Activated CD4-positive, alpha-beta memory T cell treated with anti-CD3 and anti-CD28 coated beads for 36 hours (primary cell): ENCODE measurements at regions not wholly inside any gene's neighbourhood (a gene's known extent, or its start where the extent isn't known, plus 50 kb on each side); places are given as distances from the start of the nearest gene placed in this dataset.
"Not testable (repeated sequence)": the region's sequence is repeated elsewhere in the genome, so short reads cannot be mapped to it uniquely, and the experiment has no call there.

Source experiments
- CTCF ChIA-PET: fragments of 350-600 bp; sonication (Branson Sonifier 250); formaldehyde crosslinking; loops from one replicate; lab custom pipeline; 2021; ENCODE audit warnings: antibody characterized with exemption, inconsistent platforms; lab: Charles Lee
- POLR2A ChIA-PET: fragments of 350-600 bp; sonication (Branson Sonifier 250); formaldehyde crosslinking; loops from one replicate; lab custom pipeline; 2021; ENCODE audit warnings: antibody characterized with exemption; lab: Charles Lee
- DNase-seq: peaks from one replicate; pipeline ENCODE4 v3.0.0-alpha.2; 2020
- H3K27ac Mint-ChIP-seq: one replicate; pipeline ENCODE4 v1.8.0; 2021; ENCODE audit warnings: mixed read lengths
- H3K27me3 Mint-ChIP-seq: one replicate; pipeline ENCODE4 v1.8.0; 2021; ENCODE audit warnings: mixed read lengths
- H3K36me3 Mint-ChIP-seq: one replicate; pipeline ENCODE4 v1.8.0; 2021; ENCODE audit warnings: mixed read lengths
- H3K4me1 Mint-ChIP-seq: one replicate; pipeline ENCODE4 v1.8.0; 2021; ENCODE audit warnings: low read depth, mixed read lengths
- H3K4me3 Mint-ChIP-seq: one replicate; pipeline ENCODE4 v1.8.0; 2021; ENCODE audit warnings: mild to moderate bottlenecking, mixed read lengths
- H3K9me3 Mint-ChIP-seq: one replicate; pipeline ENCODE4 v1.8.0; 2021; ENCODE audit warnings: mixed read lengths
- intact Hi-C: fragments of 100-400 bp; cut with micrococcal nuclease; formaldehyde crosslinking; loops from one replicate; pipeline ENCODE4 v1.15.1; 2023

- DNase-seq = no peak
- H3K36me3 Mint-ChIP-seq = no peaks in the 10 kb centered on the region
- H3K27ac Mint-ChIP-seq = no peak overlapping the region
- CTCF ChIA-PET = interaction anchor here (0.8 to 3.0 kb wide), 10 partner anchors 8 to 357 kb away, joined by 3 to 15 read pairs (median 4); no protein-coding TSS in a partner anchor
- H3K27me3 Mint-ChIP-seq = no peaks in the 10 kb centered on the region
- H3K9me3 Mint-ChIP-seq = no peaks in the 10 kb centered on the region
- H3K4me1 Mint-ChIP-seq = peaks cover 14% of the 10 kb centered on the region
- no peak overlapping the region for H3K4me3 Mint-ChIP-seq
- intact Hi-C loops = no loop called here
- POLR2A ChIA-PET = no interaction called here
Measured at GRCh38 chr7:142523821-142524460, 225.3 kb upstream of the PRSS1 start.

DNA sequence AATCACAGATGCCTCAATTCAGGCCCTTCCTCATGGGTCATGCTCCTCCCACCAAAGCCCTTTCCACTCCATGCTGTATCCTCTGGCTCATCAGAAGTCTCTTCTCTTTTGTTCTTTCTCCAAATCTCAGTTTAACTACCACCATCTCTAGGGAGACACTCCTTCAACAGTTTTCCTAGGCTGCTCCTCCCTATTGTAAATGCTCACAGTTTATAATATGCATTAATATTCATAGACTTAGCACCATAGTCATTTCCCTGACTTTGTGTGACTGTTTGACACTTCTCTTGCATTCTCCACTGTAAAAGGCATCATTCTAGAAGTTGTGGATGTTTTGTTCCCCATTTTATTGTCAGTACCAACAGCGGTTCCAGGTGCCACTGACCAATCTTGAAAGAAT lies 226.5 kb upstream of the PRSS1 start:
- Mint-ChIP-seq H3K4me1 (peaks cover 16% of the 10 kb centered on the region), H3K9me3 (no peaks in the 10 kb centered on the region), H3K36me3 (no peaks in the 10 kb centered on the region), H3K27ac (no peak overlapping the region), H3K4me3 (no peak overlapping the region), H3K27me3 (no peaks in the 10 kb centered on the region)
- ChIA-PET POLR2A (no interaction called here), CTCF (no interaction called here)
- intact Hi-C loops = no loop called here
- DNase-seq = no peak

GRCh38 chr7:142520885-142521284 lies 228.4 kb upstream of the PRSS1 start:
- H3K27ac Mint-ChIP-seq = peak overlapping the region; percentile 77
- CTCF ChIA-PET = interaction anchor here (1.2 to 5.4 kb wide), 5 partner anchors 21 to 83 kb away, joined by 3 to 28 read pairs (median 9); no protein-coding TSS in a partner anchor
- H3K36me3 Mint-ChIP-seq, POLR2A ChIA-PET, DNase-seq, H3K4me3 Mint-ChIP-seq, H3K27me3 Mint-ChIP-seq, H3K9me3 Mint-ChIP-seq: not testable (repeated sequence)
- intact Hi-C loops = loop anchor here (1.0 kb wide), 1 partner anchor 19 kb away; no protein-coding TSS in a partner anchor
- peaks cover 22% of the 10 kb centered on the region for H3K4me1 Mint-ChIP-seq

GRCh38 chr7:142520455-142520854 lies 228.8 kb upstream of the PRSS1 start:
- H3K36me3 Mint-ChIP-seq, H3K27me3 Mint-ChIP-seq, intact Hi-C loops, H3K9me3 Mint-ChIP-seq, POLR2A ChIA-PET: not testable (repeated sequence)
- DNase-seq = peak; percentile 32
- peak overlapping the region; percentile 77 for H3K27ac Mint-ChIP-seq
- CTCF ChIA-PET = interaction anchor here (1.2 to 5.4 kb wide), 5 partner anchors 20 to 291 kb away, joined by 3 to 28 read pairs (median 9); no protein-coding TSS in a partner anchor
- H3K4me1 Mint-ChIP-seq = peaks cover 25% of the 10 kb centered on the region
- peak overlapping the region; percentile 13 for H3K4me3 Mint-ChIP-seq

- no peaks in the 10 kb centered on the region for H3K36me3 Mint-ChIP-seq
- intact Hi-C loops = loop anchor here (5.0 kb wide), 1 partner anchor 57 kb away; no protein-coding TSS in a partner anchor
- DNase-seq = no peak
- POLR2A ChIA-PET = no interaction called here
- no peaks in the 10 kb centered on the region for H3K9me3 Mint-ChIP-seq
- CTCF ChIA-PET = interaction anchor here (0.9 to 5.4 kb wide), 6 partner anchors 15 to 292 kb away, joined by 3 to 28 read pairs (median 8); no protein-coding TSS in a partner anchor
- H3K4me3 Mint-ChIP-seq = peak overlapping the region; percentile 2
- peak overlapping the region; percentile 66 for H3K27ac Mint-ChIP-seq
- peaks cover 25% of the 10 kb centered on the region for H3K4me1 Mint-ChIP-seq
- no peaks in the 10 kb centered on the region for H3K27me3 Mint-ChIP-seq
Measured at GRCh38 chr7:142519079-142520078, 229.9 kb upstream of the PRSS1 start.

DNA sequence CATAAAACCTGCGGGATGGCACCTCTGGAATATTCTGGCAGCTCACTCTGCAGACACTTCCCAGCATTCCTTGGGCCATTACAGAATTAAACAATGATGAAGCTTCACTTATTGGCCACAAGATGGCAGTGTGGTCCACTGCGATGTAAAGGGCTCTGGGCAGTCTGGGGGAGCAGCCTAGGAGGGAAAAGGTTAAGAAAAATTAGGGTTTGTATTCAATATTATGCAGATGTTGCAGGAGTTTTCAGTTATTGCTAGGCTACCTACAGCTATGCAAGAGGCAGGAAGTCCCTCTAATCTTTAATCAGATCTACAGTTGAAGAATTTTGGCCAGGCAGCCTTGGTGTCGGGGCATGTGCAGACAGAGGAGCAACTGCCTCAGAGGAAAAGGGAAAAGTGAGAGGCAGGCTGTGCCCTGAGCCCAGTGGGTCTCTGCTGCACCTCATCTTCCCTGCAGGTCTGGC lies 233.2 kb upstream of the PRSS1 start:
- H3K4me1 Mint-ChIP-seq = peaks cover 41% of the 10 kb centered on the region
- DNase-seq = peak; percentile 53
- no peak overlapping the region for H3K4me3 Mint-ChIP-seq
- intact Hi-C loops = loop anchor here (5.0 kb wide), 1 partner anchor 54 kb away; no protein-coding TSS in a partner anchor
- no peaks in the 10 kb centered on the region for H3K36me3 Mint-ChIP-seq
- ChIA-PET CTCF (interaction anchor here (0.7 to 4.5 kb wide), 22 partner anchors 8 to 774 kb away, joined by 3 to 31 read pairs (median 4); no protein-coding TSS in a partner anchor), POLR2A (no interaction called here)
- H3K27ac Mint-ChIP-seq = no peak overlapping the region
- H3K9me3 Mint-ChIP-seq = no peaks in the 10 kb centered on the region
- H3K27me3 Mint-ChIP-seq = no peaks in the 10 kb centered on the region

GRCh38 chr7:142514716-142515115 lies 234.6 kb upstream of the PRSS1 start:
- DNase-seq, H3K36me3 Mint-ChIP-seq, H3K4me3 Mint-ChIP-seq, H3K9me3 Mint-ChIP-seq, POLR2A ChIA-PET, H3K27me3 Mint-ChIP-seq, H3K27ac Mint-ChIP-seq: not testable (repeated sequence)
- CTCF ChIA-PET = interaction anchor here (0.8 to 3.3 kb wide), 4 partner anchors 14 to 43 kb away, joined by 3 to 31 read pairs (median 14); no protein-coding TSS in a partner anchor
- intact Hi-C loops = loop anchor here (5.0 kb wide), 1 partner anchor 52 kb away; no protein-coding TSS in a partner anchor
- H3K4me1 Mint-ChIP-seq = peaks cover 39% of the 10 kb centered on the region

GRCh38 chr7:142513178-142513955 lies 235.9 kb upstream of the PRSS1 start:
- Mint-ChIP-seq H3K27ac (no peak overlapping the region), H3K36me3 (no peaks in the 10 kb centered on the region), H3K4me1 (peaks cover 41% of the 10 kb centered on the region), H3K27me3 (no peaks in the 10 kb centered on the region), H3K4me3 (no peak overlapping the region), H3K9me3 (no peaks in the 10 kb centered on the region)
- no peak for DNase-seq
- ChIA-PET POLR2A (no interaction called here), CTCF (interaction anchor here (0.8 to 3.3 kb wide), 3 partner anchors 16 to 74 kb away, joined by 3 to 31 read pairs (median 3); no protein-coding TSS in a partner anchor)
- intact Hi-C loops = no loop called here

DNA sequence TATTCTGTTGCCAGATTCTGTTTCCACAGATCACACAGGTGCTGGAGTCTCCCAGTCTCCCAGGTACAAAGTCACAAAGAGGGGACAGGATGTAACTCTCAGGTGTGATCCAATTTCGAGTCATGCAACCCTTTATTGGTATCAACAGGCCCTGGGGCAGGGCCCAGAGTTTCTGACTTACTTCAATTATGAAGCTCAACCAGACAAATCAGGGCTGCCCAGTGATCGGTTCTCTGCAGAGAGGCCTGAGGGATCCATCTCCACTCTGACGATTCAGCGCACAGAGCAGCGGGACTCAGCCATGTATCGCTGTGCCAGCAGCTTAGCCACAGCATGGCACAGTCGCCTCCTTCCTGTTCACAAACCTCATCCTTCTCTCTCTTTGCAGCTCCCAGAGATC lies 237.5 kb upstream of the PRSS1 start:
- ChIA-PET CTCF (interaction anchor here (0.6 kb wide), 1 partner anchor 1403 kb away, joined by 3 read pairs; no protein-coding TSS in a partner anchor), POLR2A (no interaction called here)
- peak; percentile 51 for DNase-seq
- Mint-ChIP-seq H3K27ac (no peak overlapping the region), H3K36me3 (no peaks in the 10 kb centered on the region), H3K4me3 (no peak overlapping the region), H3K4me1 (peaks cover 46% of the 10 kb centered on the region), H3K27me3 (no peaks in the 10 kb centered on the region), H3K9me3 (no peaks in the 10 kb centered on the region)
- intact Hi-C loops = no loop called here

GRCh38 chr7:142511374-142511773 lies 237.9 kb upstream of the PRSS1 start:
- Mint-ChIP-seq H3K27me3 (no peaks in the 10 kb centered on the region), H3K4me1 (peaks cover 45% of the 10 kb centered on the region), H3K27ac (no peak overlapping the region), H3K9me3 (no peaks in the 10 kb centered on the region), H3K36me3 (no peaks in the 10 kb centered on the region), H3K4me3 (no peak overlapping the region)
- POLR2A ChIA-PET = no interaction called here
- intact Hi-C loops = no loop called here
- no peak for DNase-seq
- CTCF ChIA-PET = interaction anchor here (0.6 to 2.0 kb wide), 2 partner anchors 14 to 1404 kb away, joined by 3 to 6 read pairs; no protein-coding TSS in a partner anchor

- POLR2A ChIA-PET, intact Hi-C loops, DNase-seq, H3K4me3 Mint-ChIP-seq, H3K27ac Mint-ChIP-seq, CTCF ChIA-PET, H3K9me3 Mint-ChIP-seq, H3K36me3 Mint-ChIP-seq, H3K27me3 Mint-ChIP-seq: not testable (repeated sequence)
- peaks cover 37% of the 10 kb centered on the region for H3K4me1 Mint-ChIP-seq
Measured at GRCh38 chr7:142509235-142509634, 240.0 kb upstream of the PRSS1 start.
